CD14-positive monocyte (primary cell): ENCODE measurements at regions not wholly inside any gene's neighbourhood (a gene's known extent, or its start where the extent isn't known, plus 50 kb on each side); places are given as distances from the start of the nearest gene placed in this dataset.

Source experiments
- DNase-seq, 3 donors: peaks; one replicate each; pipeline ENCODE4 v3.0.0-alpha.2; 2011 to 2022
- H2AFZ ChIP-seq: 2 replicates; pipeline ENCODE4 v1.6.0; 2012; ENCODE audit warnings: mild to moderate bottlenecking, low read depth, low read length, inconsistent platforms; ENCODE audit not compliant: insufficient read depth, poor library complexity, severe bottlenecking
- H3K27ac ChIP-seq, 2 donors: 1 replicate in 1 of 2; 2 replicates in 1 of 2; pipeline ENCODE4 v1.5.1; 2012 to 2013; ENCODE audit warnings: low read length in 2 of 2, control low read depth in 1 of 2, inconsistent platforms in 1 of 2, low read depth in 1 of 2, mild to moderate bottlenecking in 1 of 2
- H3K27me3 ChIP-seq, 2 donors: one replicate each; pipeline versions ENCODE4 v1.6.0 to v1.6.1; 2011 to 2013; ENCODE audit warnings: low read length in 2 of 2; ENCODE audit not compliant: control insufficient read depth in 2 of 2, insufficient read depth in 2 of 2
- H3K36me3 ChIP-seq, 2 donors: replicated peaks in 1 of 2; 1 replicate in 1 of 2; 2 replicates in 1 of 2; pipeline versions ENCODE4 v1.5.1 to v1.6.1; 2012 to 2013; ENCODE audit warnings: low read length in 2 of 2, control low read depth in 1 of 2, inconsistent platforms in 1 of 2, mild to moderate bottlenecking in 1 of 2; ENCODE audit not compliant: insufficient read depth in 2 of 2, control insufficient read depth in 1 of 2
- H3K4me1 ChIP-seq, 2 donors: 1 replicate in 1 of 2; 2 replicates in 1 of 2; pipeline versions ENCODE4 v1.5.1 to v1.6.1; 2012 to 2013; ENCODE audit warnings: low read length in 2 of 2, control low read depth in 1 of 2, inconsistent platforms in 1 of 2, mild to moderate bottlenecking in 1 of 2, moderate library complexity in 1 of 2; ENCODE audit not compliant: insufficient read depth in 2 of 2, control insufficient read depth in 1 of 2
- H3K4me2 ChIP-seq: replicated peaks from 2 replicates; pipeline ENCODE3; 2012; ENCODE audit warnings: low read length, moderate library complexity, mild to moderate bottlenecking; ENCODE audit not compliant: poor library complexity, severe bottlenecking; ENCODE audit errors: extremely low read depth
- H3K4me3 ChIP-seq, 3 experiments: fragments of 200-600 bp in 1 of 3; sonication (generic) in 1 of 3; replicated peaks in 1 of 3; 1 replicate in 2 of 3; 2 replicates in 1 of 3; pipeline ENCODE4 v1.5.1; 2011 to 2013; ENCODE audit warnings: low read length in 3 of 3, mild to moderate bottlenecking in 3 of 3, control low read depth in 2 of 3, low read depth in 2 of 3, inconsistent platforms in 1 of 3, moderate library complexity in 1 of 3
- H3K79me2 ChIP-seq: 2 replicates; pipeline ENCODE4 v1.6.0; 2012; ENCODE audit warnings: mild to moderate bottlenecking, control low read depth, inconsistent platforms, low read length, moderate library complexity; ENCODE audit not compliant: insufficient read depth
- H3K9ac ChIP-seq: 2 replicates; pipeline ENCODE4 v1.6.0; 2017; ENCODE audit warnings: low read length, mild to moderate bottlenecking; ENCODE audit not compliant: insufficient read depth, poor library complexity, severe bottlenecking
- H3K9me3 ChIP-seq, 2 donors: replicated peaks in 1 of 2; 1 replicate in 1 of 2; 2 replicates in 1 of 2; pipeline versions ENCODE4 v1.5.1 to v1.6.1; 2012 to 2013; ENCODE audit warnings: low read length in 2 of 2, control low read depth in 1 of 2; ENCODE audit not compliant: control insufficient read depth in 1 of 2, insufficient read depth in 1 of 2
- H4K20me1 ChIP-seq: 2 replicates; pipeline ENCODE4 v1.6.0; 2012; ENCODE audit warnings: mild to moderate bottlenecking, low read length, control low read depth, moderate library complexity; ENCODE audit not compliant: insufficient read depth
- H3K27ac Mint-ChIP-seq, 7 donors: one replicate each; pipeline ENCODE4 v1.8.0; 2020; ENCODE audit warnings: mild to moderate bottlenecking in 7 of 7, mixed read lengths in 7 of 7, moderate library complexity in 6 of 7, inconsistent platforms in 2 of 7
- H3K27me3 Mint-ChIP-seq, 3 donors: one replicate each; pipeline ENCODE4 v1.8.0; 2021 to 2022; ENCODE audit warnings: low read depth in 3 of 3, mild to moderate bottlenecking in 3 of 3, mixed read lengths in 3 of 3, moderate library complexity in 3 of 3, inconsistent platforms in 1 of 3
- H3K36me3 Mint-ChIP-seq, 2 donors: one replicate each; pipeline ENCODE4 v1.8.0; 2020; ENCODE audit warnings: mixed read lengths in 2 of 2, inconsistent platforms in 1 of 2, mild to moderate bottlenecking in 1 of 2
- H3K4me1 Mint-ChIP-seq: one replicate; pipeline ENCODE4 v1.8.0; 2020; ENCODE audit warnings: mild to moderate bottlenecking, mixed read lengths
- H3K4me3 Mint-ChIP-seq, 2 donors: one replicate each; pipeline ENCODE4 v1.8.0; 2020; ENCODE audit warnings: mild to moderate bottlenecking in 2 of 2, mixed read lengths in 2 of 2, moderate library complexity in 1 of 2
- H3K9me3 Mint-ChIP-seq, 7 donors: one replicate each; pipeline ENCODE4 v1.8.0; 2020 to 2022; ENCODE audit warnings: mixed read lengths in 7 of 7, mild to moderate bottlenecking in 6 of 7, moderate library complexity in 6 of 7, inconsistent platforms in 2 of 7
- WGBS: methylation state at CpG from one replicate; pipeline ENCODE4 v1.1.5; 2013; ENCODE audit warnings: missing lambda C conversion rate; ENCODE audit not compliant: insufficient coverage; 5-methylcytosine and 5-hydroxymethylcytosine counted together
- intact Hi-C, 2 donors: fragments of 100-400 bp; cut with micrococcal nuclease; formaldehyde crosslinking; loops; one replicate each; pipeline versions ENCODE4 v1.15.0 to v1.15.1; 2023
- TF ChIP-seq, protein P1 (sequence below): fragments of 200-600 bp; IDR thresholded peaks from one replicate; pipeline ENCODE4 v1.8.0; 2022; ENCODE audit warnings: antibody characterized with exemption, mild to moderate bottlenecking

DNA sequence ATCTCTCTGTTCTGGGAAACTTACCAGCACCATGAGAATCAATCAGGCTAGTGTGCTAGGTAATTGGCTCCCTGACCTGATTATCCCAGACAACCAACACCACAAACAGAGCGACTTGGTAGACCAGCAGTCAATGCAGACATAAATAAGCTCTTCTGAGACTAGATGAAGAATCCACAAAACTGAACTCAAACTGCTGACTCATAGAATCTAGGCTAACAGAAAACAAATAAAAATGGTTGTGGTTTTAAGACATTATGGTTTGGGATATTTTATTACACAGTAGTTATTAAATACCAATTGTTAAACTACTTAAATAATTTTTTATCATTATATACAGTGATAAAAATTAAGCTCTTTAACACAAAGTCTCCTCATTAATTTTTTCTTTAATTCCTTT, 535.7 kb downstream of the COL11A1 start:
- no peak overlapping the region for H3K27ac Mint-ChIP-seq
- intact Hi-C loops, result no loop called here
- no peaks in the 10 kb centered on the region for H3K36me3 Mint-ChIP-seq
- H3K4me3 ChIP-seq, result no peak overlapping the region
- no peak overlapping the region for H3K9ac ChIP-seq
- H3K27ac ChIP-seq, result no peak overlapping the region
- peaks cover 0 to 2% (median 0%) of the 10 kb centered on the region in 7 donors for H3K9me3 Mint-ChIP-seq
- no peaks in the 10 kb centered on the region for H3K36me3 ChIP-seq
- no peaks in the 10 kb centered on the region for H3K27me3 Mint-ChIP-seq
- WGBS, result no CpG with 5 or more reads among the region's 1 CpG
- no peaks in the 10 kb centered on the region for H3K4me1 ChIP-seq
- H3K4me3 Mint-ChIP-seq, result no peak overlapping the region
- no peaks in the 10 kb centered on the region for H3K4me1 Mint-ChIP-seq
- DNase-seq, result no peak
- H3K79me2 ChIP-seq, result no peaks in the 10 kb centered on the region
- H2AFZ ChIP-seq, result no peak overlapping the region
- TF ChIP-seq, protein P1, sequence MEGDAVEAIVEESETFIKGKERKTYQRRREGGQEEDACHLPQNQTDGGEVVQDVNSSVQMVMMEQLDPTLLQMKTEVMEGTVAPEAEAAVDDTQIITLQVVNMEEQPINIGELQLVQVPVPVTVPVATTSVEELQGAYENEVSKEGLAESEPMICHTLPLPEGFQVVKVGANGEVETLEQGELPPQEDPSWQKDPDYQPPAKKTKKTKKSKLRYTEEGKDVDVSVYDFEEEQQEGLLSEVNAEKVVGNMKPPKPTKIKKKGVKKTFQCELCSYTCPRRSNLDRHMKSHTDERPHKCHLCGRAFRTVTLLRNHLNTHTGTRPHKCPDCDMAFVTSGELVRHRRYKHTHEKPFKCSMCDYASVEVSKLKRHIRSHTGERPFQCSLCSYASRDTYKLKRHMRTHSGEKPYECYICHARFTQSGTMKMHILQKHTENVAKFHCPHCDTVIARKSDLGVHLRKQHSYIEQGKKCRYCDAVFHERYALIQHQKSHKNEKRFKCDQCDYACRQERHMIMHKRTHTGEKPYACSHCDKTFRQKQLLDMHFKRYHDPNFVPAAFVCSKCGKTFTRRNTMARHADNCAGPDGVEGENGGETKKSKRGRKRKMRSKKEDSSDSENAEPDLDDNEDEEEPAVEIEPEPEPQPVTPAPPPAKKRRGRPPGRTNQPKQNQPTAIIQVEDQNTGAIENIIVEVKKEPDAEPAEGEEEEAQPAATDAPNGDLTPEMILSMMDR, result no peak
- H3K27me3 ChIP-seq, result no peaks in the 10 kb centered on the region
- H4K20me1 ChIP-seq, result no peaks in the 10 kb centered on the region
- no peak overlapping the region for H3K4me2 ChIP-seq
- H3K9me3 ChIP-seq, result peaks cover 2 to 3% of the 10 kb centered on the region in 2 donors

DNA sequence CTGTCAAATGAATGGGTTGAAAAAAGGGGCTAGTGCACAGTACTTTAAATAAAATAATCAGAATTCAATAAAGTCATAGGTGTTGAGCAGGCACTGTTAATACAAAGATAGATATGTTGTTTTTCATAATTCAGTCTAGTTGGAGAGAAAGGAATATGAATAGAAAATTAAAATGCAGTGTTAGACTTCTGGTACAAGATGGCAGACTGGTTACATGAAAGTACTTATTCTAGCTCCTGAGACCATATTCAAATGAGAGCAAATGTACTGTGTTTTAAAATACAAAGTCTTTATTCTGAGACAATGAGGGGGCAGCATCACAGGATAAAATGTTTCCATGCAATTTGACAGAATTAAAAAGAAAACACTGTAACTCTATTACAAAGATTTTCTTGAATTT, 542.1 kb downstream of the COL11A1 start:
- Histone ChIP-seq H2AFZ (no peak overlapping the region), H3K4me3 (no peak overlapping the region), H3K4me2 (no peak overlapping the region), H3K9ac (no peak overlapping the region), H3K27me3 (no peaks in the 10 kb centered on the region), H3K4me1 (no peaks in the 10 kb centered on the region), H3K27ac (no peak overlapping the region), H4K20me1 (no peaks in the 10 kb centered on the region), H3K9me3 (no peaks in the 10 kb centered on the region), H3K36me3 (no peaks in the 10 kb centered on the region), H3K79me2 (no peaks in the 10 kb centered on the region)
- Mint-ChIP-seq H3K27me3 (no peaks in the 10 kb centered on the region), H3K36me3 (no peaks in the 10 kb centered on the region), H3K4me1 (no peaks in the 10 kb centered on the region), H3K4me3 (no peak overlapping the region), H3K27ac (no peak overlapping the region), H3K9me3 (peaks cover 0 to 2% (median 0%) of the 10 kb centered on the region in 7 donors)
- intact Hi-C loops, result no loop called here
- TF ChIP-seq, protein P1, result no peak
- DNase-seq, result no peak
